SHP77 treated with DMSO at 0.1 percent for 48 hours (cell line): ENCODE measurements at regions not wholly inside any gene's neighbourhood (a gene's known extent, or its start where the extent isn't known, plus 50 kb on each side); places are given as distances from the start of the nearest gene placed in this dataset.
"Not testable (repeated sequence)": the region's sequence is repeated elsewhere in the genome, so short reads cannot be mapped to it uniquely, and the experiment has no call there.

Source experiments
- DNase-seq: peaks from one replicate; lab custom pipeline; 2025; lab: John Stamatoyannopoulos, UW

DNA sequence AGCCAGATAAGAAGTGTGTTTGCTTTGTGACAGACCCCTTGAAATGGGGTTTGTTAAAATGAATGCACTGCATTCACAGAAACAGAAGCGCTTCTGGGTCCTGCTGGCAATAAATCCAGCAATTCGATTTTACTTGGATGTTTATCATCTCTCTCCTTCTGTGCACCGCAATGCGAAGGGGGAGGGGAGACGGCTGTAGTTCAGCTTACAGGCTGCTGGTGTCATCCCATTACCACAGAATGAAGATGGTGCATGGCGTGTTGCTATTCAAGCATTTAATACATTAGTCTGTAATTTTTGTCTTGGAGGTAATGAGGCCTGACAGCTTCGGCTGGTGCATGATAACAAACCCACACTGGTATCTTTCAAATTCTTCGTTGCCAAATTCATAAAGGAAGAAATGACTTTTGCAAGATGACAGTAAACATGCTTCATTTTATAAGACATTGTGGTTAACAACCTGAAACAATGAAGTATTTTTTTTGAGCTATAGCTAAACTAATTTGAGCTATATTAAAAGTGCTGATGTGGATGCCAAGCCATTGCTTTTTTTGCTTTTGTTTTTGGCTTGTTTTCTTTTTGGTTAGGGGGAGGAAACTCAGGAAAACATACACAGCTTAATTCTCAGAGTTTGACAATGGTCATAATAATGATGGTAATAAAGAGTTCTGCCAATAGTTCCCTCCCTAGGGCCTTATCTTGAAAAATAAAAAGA, 418.3 kb downstream of the OTOL1 start:
- peak; percentile 38 for DNase-seq

DNA sequence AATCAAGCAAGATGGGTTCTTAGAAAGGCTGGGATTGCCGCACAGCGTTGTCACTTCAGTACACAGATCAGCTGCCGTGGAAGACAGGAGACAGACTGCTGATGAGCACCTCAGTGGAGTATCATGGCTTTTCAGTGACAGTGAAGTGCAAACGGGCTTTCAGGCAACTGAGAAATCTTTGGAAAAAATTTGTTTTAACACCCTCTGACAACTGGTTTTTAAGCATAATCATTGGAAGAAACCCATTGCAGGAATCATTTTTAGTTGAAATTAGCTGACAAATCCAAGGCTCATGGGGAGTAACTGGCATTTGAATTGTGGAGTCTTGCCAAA, 418.8 kb downstream of the OTOL1 start:
- DNase-seq = peak; percentile 21

DNA sequence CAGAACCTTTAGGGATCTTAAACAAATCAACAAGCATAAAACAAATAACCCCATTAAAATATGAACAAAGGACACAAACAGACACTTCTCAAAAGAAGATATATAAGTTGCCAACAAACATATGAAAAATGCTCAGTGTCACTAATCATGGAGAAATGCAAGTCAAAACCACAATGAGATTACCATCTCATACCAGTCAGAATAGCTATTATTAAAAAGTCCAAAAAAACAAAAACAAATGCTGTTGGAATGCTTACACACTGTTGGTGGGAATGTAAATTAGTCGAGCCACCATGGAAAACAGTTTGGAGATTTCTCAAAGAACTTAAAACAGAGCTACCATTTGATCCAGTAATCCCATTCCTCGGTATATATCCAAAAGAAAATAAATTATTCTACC, 423.6 kb downstream of the OTOL1 start:
- no peak for DNase-seq

DNA sequence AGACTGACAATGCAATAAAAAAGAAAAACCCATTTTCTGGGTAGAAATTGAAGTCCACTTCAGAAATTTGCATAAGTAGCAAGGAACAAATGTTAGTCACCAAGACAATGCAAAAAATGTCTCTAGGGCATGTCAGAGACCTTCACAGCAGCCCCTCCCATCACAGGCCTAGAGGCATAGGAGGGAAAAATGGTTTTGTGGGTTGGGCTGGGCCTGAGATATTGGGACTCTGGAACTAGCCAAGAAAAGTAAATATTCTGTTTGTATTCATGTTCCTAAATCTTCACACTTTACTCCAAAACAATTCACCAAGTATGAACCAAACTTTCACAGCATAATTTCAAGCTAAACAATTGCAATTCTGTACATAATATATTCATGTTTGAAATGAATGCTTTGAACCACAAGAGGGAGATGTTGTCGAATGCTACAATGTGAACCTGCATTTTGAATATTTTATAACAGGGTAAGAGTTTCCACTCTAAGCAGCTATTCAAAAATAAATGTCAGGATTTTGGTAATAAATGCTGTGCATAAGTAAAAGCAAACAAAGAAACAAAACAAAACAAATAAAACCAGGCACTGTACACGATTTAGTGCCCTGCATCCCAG, 429.2 kb downstream of the OTOL1 start:
- no peak for DNase-seq

DNA sequence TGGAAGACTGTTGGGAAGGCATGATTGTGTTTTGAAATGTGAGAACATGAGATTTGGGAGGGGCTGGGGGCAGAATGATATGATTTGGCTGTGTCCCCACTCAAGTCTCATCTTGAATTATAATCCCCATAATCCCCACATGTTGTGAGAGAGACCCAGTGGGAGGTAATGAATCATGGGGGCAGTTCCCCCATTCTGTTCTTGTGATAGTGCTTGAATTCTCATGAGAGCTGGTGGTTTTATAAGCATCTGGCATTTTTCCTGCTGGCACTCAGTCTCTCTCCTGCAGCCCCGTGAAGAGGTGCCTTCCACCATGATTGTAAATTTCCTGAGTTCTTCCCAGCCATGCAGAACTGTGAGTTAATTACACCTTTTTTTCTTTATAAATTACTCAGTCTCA, 430.5 kb downstream of the OTOL1 start:
- no peak for DNase-seq

DNA sequence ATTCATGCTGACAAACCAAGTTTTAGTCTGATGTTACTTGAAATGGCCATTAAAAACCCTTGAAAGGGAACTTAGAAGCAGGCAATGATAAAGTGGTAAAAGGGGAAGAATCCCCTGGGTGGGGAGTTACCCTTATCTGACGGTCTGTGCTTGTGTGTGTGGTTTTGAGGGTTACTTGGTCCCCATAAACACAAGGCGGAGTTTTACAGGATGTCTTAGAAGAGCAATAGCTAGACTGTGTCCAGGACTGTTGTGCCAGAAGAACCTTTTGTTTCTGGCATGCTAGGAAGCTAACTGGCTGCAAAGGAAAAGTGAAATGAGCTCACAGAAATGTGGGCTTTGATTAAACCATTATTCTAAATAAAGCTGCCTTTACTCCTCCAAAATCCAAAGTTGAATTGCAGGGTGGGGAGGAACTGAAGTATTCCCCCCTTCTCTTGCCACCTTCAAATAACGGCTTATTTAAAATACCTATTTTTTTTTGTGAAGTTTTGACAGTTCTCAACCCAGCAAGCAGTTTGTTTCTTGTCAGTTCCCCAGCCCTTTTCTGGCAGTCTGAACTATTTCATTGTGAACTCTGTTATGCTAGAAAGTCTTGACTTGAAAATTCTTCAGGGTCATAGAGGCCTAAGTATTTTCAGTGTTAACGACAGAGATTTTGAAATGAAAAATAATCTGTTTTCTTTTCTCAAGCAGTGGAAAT, 443.5 kb downstream of the OTOL1 start:
- no peak for DNase-seq

DNA sequence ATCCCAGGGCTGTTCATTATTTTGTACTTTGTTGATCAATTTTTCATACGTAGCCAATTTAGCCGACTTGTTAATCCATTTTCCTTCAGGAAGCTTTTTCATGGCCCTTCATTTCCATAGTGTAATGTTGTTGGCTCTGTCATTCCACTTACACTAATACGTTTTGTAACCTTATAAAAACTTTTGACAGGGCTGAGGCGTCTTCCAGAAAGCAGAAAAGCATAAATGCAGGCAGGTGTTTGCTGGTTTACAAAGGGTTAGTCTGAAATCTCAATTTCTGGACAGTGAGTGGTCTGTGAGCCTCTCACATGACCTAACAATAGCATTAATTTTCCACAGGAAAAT, 444.0 kb downstream of the OTOL1 start:
- DNase-seq = no peak

DNA sequence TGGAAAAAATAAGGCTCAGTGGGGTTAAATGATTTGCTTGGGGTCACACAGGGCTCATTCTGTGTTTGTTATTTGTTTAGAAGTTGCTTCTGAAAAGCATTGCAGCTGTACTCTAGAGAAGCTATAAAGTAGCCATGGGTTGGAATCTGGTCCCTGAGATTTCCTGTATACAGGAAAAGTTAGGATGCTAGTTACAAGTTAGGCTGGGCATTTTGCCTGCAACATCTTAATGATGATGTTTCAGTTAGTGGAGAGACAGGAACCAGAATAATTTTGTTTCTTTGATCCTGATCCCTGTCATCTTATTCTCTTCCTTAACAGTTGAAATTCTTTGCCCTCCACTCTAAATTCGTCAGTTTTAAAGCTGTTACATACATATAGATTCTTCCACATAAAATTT, 445.3 kb downstream of the OTOL1 start:
- DNase-seq = no peak

DNA sequence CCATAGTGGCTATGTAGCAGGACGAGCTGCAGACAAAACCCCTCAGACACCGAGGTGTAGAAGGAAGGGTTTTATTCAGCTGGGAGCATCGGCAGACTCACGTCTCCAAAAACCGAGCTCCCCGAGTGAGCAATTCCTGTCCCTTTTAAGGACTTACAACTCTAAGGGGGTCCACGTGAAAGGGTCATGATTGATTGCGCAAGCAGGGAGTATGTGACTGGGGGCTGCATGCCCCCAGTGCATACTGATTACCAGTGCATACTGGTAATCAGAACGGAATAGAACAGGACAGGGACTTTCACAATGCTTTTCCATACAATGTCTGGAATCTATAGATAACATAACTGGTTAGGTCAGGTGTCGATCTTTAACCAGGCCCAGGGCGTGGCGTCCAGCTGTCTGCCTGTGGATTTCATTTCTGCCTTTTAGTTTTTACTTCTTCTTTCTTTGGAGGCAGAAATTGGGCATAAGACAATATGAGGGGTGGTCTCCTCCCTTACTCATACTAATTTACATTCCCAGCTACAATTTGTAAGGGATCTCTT, 447.3 kb downstream of the OTOL1 start:
- DNase-seq = not testable (repeated sequence)

DNA sequence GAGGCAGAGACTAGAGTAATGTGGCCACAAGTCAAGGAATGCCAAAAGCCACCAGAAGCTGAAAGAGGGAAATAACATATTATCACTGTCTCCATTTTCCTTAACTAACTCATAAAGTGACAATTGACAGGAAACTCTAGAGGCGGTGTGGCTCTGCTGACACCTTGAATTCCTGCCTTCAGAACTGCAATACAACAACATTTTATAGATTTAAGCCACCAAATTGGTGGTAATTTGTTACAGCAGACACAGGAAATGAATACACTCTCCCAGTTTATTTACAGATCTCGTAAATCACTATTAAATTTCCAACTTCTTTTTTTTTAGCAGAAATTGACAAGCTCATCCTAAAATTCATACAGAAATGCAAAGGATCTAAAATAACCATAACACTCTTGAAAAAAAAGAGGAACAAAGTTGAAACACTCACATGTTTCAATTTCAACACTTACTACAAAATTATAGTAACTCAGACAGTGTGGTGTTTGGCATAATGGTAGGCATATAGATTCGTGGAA, 449.9 kb downstream of the OTOL1 start:
- DNase-seq = no peak

DNA sequence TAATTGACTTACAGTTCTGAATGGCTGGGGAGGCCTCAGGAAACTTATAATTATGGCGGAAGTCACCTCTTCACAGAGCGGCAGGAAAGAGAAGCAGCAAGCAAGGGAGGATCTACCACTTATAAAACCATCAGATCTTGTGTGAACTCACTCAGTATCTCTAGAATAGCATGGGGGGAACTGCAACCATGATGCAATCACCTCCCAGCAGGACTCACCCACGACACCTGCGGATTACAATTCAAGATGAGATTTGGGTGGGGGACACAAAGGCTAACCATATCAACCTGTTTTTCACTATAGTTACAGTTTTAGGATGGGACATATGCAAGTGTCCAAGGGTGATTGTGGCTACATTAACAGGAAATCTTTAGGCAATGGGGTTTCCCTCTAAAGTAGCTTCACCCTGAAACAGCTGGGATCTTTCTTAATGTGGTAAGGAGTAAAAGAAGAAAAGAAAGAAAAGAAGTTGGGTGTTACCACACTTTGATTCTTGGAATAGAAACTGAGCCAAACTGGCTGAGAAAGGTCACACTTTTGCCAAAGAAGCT, 453.8 kb downstream of the OTOL1 start:
- no peak for DNase-seq

DNA sequence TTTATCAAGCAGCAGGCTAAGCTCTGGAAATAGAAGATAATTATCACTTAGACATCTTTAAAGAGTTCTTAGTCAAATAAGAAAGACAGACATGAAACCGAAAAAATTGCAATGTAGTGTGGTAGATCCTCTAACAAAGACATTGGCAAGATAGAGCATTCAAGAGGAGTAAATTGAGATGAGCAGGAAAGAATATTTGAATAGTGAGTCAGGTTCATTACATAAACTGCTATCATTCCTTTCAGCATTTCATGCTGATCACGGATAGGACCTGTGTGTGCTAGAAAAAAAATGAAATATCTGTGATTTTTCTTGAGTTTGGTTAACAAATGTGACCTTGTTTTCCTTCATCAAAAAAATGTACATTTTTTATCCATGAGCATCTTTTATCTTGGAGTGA, 460.9 kb downstream of the OTOL1 start:
- DNase-seq = no peak

DNA sequence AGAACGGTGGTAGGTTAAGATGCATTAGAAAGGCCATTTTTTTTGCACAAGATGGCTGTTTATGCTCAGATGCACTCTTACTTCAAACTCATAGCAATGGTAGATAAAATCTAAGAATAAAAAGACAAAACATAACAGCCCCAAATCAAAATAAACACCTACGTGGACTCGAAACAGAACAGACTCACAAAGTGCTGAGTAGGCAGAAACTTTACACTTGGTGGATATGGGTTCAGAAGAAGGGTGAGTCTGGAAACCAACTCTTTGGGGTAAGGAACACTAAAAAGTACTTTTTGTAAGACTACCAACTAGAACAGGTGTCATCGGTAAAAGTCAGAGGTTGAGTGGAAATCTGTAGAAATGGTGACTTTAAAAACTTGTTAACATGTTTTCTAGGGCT, 468.2 kb downstream of the OTOL1 start:
- DNase-seq = no peak

DNA sequence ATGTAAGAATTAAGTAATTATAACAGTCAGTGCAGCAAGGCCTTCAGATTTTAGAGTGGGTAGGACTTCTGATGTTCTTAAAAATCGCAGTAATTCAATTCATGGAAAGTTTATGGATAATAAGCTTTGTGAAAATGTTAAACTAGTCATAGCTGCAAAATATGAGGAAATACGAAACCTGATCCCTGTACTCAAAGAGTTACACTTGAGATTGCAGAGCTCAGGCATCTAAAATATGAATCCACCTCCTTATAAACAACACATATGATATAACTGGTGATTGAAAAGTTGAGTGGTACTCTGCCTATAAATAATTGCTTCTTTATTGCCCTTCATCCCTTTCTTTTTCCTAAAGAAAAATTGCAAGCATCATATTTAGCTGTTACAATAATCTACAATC, 473.3 kb downstream of the OTOL1 start:
- no peak for DNase-seq

DNA sequence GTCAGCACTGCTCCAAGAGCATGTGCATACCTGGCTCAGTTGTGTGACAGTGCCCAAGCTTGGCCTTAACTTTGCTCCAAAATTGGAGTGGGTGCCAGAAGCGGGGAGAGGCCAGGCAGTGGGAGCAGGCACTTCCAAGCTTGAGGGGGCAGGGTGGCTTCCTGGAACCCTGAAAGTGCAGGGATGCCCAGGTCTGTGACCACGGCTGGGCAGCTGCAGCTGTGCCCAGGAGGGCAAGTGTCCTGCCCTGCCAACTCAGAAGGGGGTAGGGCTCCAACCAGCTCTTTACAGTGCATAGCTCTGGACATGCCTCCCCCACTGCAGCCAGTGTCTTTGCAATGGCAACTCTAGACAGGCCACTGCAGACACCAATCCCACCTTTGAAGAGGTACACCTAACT, 478.6 kb downstream of the OTOL1 start:
- DNase-seq = no peak

DNA sequence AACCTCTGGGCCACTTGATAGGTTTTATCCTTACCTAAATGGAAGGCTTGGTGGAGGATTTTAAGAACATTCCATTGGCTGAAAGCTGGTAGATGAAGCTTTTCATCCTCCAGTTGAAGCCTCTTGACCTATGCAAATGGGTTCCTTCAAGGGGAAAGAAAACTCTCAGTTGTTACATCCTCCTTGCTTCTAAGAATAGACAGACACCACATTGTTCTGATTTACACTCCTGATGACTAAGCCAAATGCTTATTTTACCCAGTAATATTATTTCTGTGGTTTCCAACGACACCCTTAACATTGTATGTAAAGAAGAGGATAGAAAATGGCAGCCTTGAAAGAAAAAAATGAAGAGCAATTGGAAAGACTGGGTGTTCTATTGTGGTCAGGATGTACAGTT, 480.5 kb downstream of the OTOL1 start:
- no peak for DNase-seq

DNA sequence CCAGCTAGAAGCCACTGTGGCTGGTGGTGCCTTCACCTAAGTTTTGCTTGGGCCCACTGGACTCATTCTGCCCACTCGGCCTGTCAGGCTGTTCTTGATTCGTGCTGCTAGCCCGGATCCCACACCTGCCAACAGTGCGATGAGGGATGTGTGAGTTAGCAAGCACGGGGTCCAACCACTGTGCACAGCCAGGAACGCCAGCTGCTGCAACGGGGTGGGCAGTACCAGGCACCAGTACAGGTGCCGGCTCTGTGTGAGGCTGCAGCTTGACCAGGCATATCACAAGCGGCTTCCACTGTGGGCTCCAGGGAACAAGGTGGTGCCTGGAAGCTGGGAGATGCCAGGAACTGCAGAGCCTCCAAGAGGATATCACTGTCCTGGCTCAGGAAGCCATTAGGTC, 481.2 kb downstream of the OTOL1 start:
- no peak for DNase-seq

DNA sequence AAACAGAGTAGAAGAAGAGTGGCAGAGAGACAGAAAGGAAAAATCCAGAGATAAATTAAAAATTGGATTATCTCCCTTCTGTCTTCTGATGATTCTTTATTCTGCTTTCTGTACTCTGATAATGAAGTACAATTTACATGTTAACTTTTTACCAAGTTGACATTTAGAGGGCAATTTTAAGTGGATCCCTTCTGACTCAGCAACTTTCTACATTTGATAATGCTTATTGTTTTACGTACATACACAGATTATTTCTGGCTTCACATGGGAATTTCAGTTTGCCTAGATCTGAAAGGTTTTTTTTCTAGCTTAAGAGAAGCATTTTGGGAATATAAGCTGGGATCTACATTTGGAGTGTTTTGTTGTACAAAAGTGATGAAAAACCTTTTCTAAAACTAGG, 491.3 kb downstream of the OTOL1 start:
- DNase-seq = no peak

DNA sequence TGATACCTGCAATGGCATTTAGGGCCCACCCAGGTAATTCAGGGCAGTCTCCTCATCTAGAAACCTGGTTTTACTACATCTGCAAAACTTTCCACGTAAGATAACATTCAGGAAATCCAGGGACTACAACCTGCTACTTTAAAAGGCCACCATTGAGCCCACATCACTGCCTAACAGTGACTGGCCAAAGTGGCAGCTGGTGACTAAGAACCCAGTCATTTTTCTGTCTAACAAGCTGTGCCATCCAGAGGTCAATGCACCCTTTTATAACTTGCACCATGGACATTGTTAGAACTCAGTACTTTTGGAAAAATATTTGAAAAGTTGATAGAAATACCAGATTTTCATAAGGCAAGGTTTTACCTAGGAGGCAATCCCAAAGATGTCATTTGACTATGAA, 492.4 kb downstream of the OTOL1 start:
- no peak for DNase-seq

DNA sequence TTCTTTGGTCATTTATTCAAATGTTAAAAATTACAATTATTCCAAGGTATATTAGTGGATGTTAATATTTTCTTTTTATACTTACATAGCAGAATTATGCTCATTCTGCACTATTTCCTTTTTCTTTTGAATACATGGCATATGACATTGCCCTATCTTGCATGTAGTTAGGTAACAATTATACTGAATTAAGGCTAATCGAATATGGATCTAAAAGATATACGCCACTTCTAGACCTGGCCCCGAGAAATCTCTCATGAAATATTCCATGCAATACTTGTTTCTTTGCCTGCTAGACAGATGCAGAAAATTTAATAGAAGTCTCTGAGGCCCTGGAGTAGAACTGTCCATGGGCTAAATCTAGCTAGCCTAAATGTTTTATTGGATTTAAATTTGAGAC, 493.4 kb downstream of the OTOL1 start:
- no peak for DNase-seq

DNA sequence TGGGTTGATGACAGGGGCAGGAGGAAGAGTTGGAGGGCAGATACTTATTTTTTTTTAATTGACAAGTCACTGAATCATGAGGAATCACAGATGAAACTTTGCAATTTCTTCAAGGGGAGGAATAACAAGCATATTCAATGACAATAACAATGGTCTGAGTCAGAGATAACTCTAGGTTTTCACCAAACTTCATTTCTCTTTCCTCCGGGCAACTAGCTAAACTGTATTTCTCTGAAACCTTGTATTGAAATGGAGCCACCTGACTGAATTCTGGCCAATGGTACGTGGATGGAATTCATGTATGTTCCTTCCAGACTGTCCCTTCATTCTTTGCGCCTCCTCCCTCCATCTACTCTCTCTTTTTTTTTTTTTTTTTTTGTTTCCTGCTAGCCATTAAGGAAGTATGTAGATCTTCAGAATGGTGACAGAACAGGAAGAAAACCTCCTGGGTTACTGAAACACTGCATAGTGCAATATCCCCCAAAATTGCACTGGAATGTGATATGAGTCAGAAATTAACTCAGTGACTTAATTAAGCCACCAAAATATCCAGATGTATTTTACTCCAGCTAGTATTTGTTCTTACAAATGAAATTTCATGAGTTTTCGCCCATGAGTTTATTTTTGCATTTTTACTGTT, 495.4 kb downstream of the OTOL1 start:
- DNase-seq = no peak

DNA sequence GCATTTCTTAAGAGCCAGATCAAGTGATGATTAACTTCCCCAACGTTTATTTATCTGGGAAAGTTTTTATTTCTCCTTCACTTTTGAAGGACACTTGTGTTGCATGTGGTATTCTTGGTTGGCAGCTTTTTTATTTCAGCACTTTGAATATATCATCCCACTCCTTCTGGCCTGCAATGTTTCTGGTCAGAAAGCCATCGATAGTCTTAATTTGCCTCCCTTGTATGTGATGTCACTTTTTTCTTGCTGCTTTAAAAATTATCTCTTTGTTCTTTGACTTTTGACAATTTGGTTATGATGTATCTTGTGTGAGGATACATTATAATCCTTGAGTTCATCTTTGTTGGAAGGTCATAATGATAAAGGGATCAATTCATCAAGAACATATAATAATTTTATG, 503.2 kb downstream of the OTOL1 start:
- DNase-seq = no peak

DNA sequence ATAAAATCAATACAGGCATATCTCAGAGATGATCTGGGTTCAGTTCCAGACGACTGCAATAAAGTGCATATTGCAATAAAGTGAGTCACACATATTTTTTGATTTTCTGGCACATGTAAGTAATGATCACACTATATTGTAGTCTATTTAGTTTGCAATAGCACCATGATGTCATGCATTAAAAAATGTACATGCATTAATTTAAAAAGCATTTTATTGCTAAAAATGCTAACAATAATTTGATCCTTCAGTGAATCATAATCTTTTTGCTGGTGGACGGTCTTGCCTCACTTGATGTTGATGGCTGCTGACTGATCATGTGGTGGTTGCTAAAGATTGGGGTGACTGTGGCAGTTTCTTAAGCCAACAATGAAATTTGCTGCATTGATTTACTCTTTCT, 511.1 kb downstream of the OTOL1 start:
- DNase-seq = no peak
